ENCODE measurements at regions not wholly inside any gene's neighbourhood (a gene's known extent, or its start where the extent isn't known, plus 50 kb on each side); places are given as distances from the start of the nearest gene placed in this dataset.

DNA sequence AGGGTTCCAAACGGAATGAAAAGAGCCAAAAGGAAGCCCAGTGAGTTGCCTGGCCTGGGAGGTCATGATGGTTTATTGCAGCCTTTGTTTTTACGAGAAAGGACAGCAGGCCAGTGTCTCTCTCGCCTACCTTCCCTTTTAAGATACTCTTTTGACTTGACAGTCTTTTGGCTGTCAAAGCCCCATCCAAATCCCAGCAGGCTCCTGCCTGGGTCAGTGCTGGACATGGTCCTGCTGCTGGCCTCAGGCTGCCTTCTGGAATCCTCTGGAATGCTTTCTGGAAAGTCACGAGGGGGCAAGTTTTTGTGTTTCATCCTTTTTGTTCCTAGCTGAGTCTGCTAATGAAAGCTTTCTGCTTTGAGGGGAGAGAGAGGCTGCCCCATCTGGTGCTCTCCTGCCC lies 444.8 kb downstream of the OLFM4 start:
- no peak for DNase-seq (ENCODE audit: low read depth in 1 of 2, low spot score in 1 of 2)
- TF ChIP-seq, protein P1, sequence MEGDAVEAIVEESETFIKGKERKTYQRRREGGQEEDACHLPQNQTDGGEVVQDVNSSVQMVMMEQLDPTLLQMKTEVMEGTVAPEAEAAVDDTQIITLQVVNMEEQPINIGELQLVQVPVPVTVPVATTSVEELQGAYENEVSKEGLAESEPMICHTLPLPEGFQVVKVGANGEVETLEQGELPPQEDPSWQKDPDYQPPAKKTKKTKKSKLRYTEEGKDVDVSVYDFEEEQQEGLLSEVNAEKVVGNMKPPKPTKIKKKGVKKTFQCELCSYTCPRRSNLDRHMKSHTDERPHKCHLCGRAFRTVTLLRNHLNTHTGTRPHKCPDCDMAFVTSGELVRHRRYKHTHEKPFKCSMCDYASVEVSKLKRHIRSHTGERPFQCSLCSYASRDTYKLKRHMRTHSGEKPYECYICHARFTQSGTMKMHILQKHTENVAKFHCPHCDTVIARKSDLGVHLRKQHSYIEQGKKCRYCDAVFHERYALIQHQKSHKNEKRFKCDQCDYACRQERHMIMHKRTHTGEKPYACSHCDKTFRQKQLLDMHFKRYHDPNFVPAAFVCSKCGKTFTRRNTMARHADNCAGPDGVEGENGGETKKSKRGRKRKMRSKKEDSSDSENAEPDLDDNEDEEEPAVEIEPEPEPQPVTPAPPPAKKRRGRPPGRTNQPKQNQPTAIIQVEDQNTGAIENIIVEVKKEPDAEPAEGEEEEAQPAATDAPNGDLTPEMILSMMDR (IDR thresholded peaks at IDR 0.05; ENCODE audit: low read depth, low read length): no peak
- Histone ChIP-seq H3K36me3 (no peaks in the 10 kb centered on the region), H3K27ac (no peak overlapping the region), H3K4me3 (no peak overlapping the region), H3K27me3 (no peaks in the 10 kb centered on the region), H3K4me1 (ENCODE audit: low read depth) (no peaks in the 10 kb centered on the region), H3K9me3 (ENCODE audit: low read depth) (no peaks in the 10 kb centered on the region)

DNA sequence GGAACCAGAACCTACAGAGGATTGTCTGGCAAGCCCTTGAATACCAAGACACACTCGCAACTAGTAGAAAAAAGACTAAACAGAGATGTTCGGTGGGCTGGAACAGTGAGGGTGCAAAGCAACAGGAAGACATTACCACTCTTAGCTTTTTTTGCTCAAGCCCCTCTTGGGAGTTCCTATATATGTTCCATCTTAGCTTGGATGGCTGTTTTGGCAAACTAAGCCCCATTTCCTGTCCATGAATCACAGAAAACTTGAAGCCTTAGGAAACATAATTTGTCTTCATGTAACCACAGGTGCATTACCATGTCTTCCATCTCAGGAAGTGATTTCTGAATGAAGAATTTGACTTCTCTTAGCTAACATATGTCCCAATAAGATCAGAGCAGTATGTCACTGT lies 446.3 kb downstream of the OLFM4 start:
- no peaks in the 10 kb centered on the region for H3K27me3 ChIP-seq
- TF ChIP-seq, protein P1 (IDR thresholded peaks at IDR 0.05; ENCODE audit: low read depth, low read length): no peak
- DNase-seq (ENCODE audit: low read depth in 1 of 2, low spot score in 1 of 2): no peak
- no peaks in the 10 kb centered on the region for H3K36me3 ChIP-seq
- H3K4me1 ChIP-seq (ENCODE audit: low read depth): no peaks in the 10 kb centered on the region
- no peaks in the 10 kb centered on the region for H3K9me3 ChIP-seq (ENCODE audit: low read depth)
- H3K27ac ChIP-seq: no peak overlapping the region
- H3K4me3 ChIP-seq: no peak overlapping the region

DNA sequence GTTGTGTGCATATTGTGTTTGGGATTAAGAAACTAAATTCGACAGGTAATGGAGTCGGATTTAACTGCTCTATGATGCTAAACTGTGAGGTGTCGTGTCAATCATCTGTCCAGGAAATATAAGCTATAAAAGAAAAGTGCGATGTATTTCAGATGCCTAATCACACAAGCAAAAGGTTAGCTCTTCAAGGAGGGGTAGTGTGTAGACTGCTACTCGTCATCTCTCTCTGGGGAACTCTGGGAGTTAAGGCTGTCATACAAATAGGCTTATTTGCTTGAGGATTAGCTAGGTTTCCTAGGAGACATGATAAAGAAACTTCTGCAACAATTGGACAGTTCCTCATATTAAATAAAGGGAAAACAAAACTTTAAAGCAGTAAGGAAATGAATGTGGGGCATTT lies 462.1 kb downstream of the OLFM4 start:
- Histone ChIP-seq H3K4me1 (ENCODE audit: low read depth) (no peaks in the 10 kb centered on the region), H3K36me3 (no peaks in the 10 kb centered on the region), H3K9me3 (ENCODE audit: low read depth) (no peaks in the 10 kb centered on the region), H3K27ac (no peak overlapping the region), H3K27me3 (no peaks in the 10 kb centered on the region), H3K4me3 (no peak overlapping the region)
- DNase-seq (ENCODE audit: low read depth in 1 of 2, low spot score in 1 of 2): no peak
- TF ChIP-seq, protein P1 (IDR thresholded peaks at IDR 0.05; ENCODE audit: low read depth, low read length): no peak

DNA sequence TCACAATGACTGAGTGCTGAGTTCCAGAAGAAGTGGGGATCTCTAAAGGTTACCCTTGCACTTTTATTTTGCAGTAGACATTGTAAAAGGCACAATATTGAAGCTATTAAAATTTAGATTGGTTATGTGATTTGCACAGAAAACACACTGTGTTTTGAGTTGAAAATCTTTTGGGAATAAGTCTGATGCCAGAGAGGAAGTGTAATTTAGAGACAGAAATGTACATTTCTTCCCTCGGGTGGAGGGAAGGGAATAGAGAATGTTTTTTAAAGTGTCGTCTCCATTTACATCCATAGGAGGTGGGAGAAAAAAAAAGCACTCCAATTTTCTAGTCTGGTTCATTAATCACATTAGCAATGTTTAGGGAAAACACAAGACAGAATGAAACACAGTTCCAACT lies 465.8 kb downstream of the OLFM4 start:
- TF ChIP-seq, protein P1 (IDR thresholded peaks at IDR 0.05; ENCODE audit: low read depth, low read length): no peak
- Histone ChIP-seq H3K27me3 (no peaks in the 10 kb centered on the region), H3K9me3 (ENCODE audit: low read depth) (no peaks in the 10 kb centered on the region), H3K36me3 (no peaks in the 10 kb centered on the region), H3K4me3 (no peak overlapping the region), H3K27ac (no peak overlapping the region), H3K4me1 (ENCODE audit: low read depth) (no peaks in the 10 kb centered on the region)
- no peak for DNase-seq (ENCODE audit: low read depth in 1 of 2, low spot score in 1 of 2)

DNA sequence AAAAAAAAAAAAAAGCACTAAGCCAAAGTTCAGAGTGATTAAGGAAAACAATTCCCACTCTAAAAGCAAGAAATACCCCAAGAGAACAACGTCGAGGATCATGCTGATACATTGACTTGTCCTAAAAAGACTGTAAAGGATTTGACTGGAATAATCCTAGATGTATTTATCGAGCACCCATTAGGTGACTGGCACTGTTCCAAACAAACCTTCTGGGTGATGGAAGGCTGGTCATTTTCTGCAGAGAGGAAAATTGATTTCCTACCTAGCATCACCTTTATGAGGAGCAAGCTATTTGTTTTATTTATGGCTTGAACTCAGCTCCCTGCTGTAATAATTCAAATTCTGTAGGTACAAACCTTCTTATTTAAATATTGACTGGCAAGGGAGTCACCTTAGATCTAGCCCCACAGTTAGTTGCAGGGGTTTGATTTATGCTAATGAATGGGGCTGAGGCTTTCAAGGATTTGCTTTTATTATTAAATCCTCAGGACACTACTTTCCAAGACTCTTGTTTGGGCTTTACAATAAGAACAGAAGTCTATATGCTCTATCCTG lies 471.0 kb downstream of the OLFM4 start:
- no peak overlapping the region for H3K4me3 ChIP-seq
- H3K36me3 ChIP-seq: no peaks in the 10 kb centered on the region
- no peaks in the 10 kb centered on the region for H3K4me1 ChIP-seq (ENCODE audit: low read depth)
- TF ChIP-seq, protein P1 (IDR thresholded peaks at IDR 0.05; ENCODE audit: low read depth, low read length): no peak
- H3K9me3 ChIP-seq (ENCODE audit: low read depth): no peaks in the 10 kb centered on the region
- DNase-seq (ENCODE audit: low read depth in 1 of 2, low spot score in 1 of 2): no peak
- H3K27me3 ChIP-seq: no peaks in the 10 kb centered on the region
- no peak overlapping the region for H3K27ac ChIP-seq

DNA sequence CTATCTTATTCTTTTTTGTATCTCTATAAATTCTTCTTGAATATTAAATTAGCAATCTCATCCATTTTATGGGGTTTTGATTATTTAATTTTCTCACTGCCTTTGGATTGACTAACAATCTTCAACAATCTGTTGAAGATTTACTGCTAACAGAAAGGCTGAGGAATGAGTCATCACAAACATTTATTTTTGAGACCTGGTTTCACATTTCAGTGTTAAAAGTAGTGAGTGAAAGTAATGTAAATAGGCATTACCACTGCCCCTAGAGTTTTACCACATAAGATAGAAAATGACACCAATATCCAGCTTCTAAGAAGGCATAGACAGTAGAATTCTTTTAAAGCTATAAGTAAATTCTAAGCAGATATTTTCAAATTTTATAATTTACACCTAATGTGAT lies 472.8 kb downstream of the OLFM4 start:
- H3K4me3 ChIP-seq: no peak overlapping the region
- no peaks in the 10 kb centered on the region for H3K36me3 ChIP-seq
- DNase-seq (ENCODE audit: low read depth in 1 of 2, low spot score in 1 of 2): no peak
- TF ChIP-seq, protein P1 (IDR thresholded peaks at IDR 0.05; ENCODE audit: low read depth, low read length): no peak
- no peaks in the 10 kb centered on the region for H3K4me1 ChIP-seq (ENCODE audit: low read depth)
- H3K27me3 ChIP-seq: no peaks in the 10 kb centered on the region
- H3K27ac ChIP-seq: no peak overlapping the region
- H3K9me3 ChIP-seq (ENCODE audit: low read depth): no peaks in the 10 kb centered on the region
